Smooth muscle cell (in vitro differentiated cells): ENCODE measurements at regions not wholly inside any gene's neighbourhood (a gene's known extent, or its start where the extent isn't known, plus 50 kb on each side); places are given as distances from the start of the nearest gene placed in this dataset.

Experiments
- DNase-seq: peaks from one replicate; lab custom pipeline; 2025; ENCODE audit not compliant: unreplicated experiment; lab: John Stamatoyannopoulos, UW
- H2AFZ ChIP-seq: fragments of 200-600 bp; sonication (generic); 2 replicates; pipeline ENCODE4 v1.6.0; 2016; ENCODE audit warnings: antibody characterized with exemption, low read depth, mild to moderate bottlenecking
- H3F3A ChIP-seq: fragments of 200-600 bp; sonication (generic); 2 replicates; pipeline ENCODE4 v1.6.0; 2017; ENCODE audit warnings: antibody characterized with exemption, low read depth
- H3K27ac ChIP-seq: fragments of 200-600 bp; sonication (generic); 2 replicates; pipeline ENCODE4 v1.5.1; 2016; ENCODE audit warnings: low read depth, mild to moderate bottlenecking
- H3K27me3 ChIP-seq: fragments of 200-600 bp; sonication (generic); 2 replicates; pipeline ENCODE4 v1.6.1; 2016; ENCODE audit warnings: low read depth, mild to moderate bottlenecking
- H3K36me3 ChIP-seq: fragments of 200-600 bp; sonication (generic); 2 replicates; pipeline ENCODE4 v1.5.1; 2016; ENCODE audit warnings: low read depth
- H3K4me1 ChIP-seq: fragments of 200-600 bp; sonication (generic); 2 replicates; pipeline ENCODE4 v1.5.1; 2016; ENCODE audit warnings: low read depth
- H3K4me2 ChIP-seq: fragments of 200-600 bp; sonication (generic); 2 replicates; pipeline ENCODE4 v1.6.0; 2016; ENCODE audit warnings: mild to moderate bottlenecking
- H3K4me3 ChIP-seq: fragments of 200-600 bp; sonication (generic); 2 replicates; pipeline ENCODE4 v1.5.1; 2016; ENCODE audit warnings: mild to moderate bottlenecking
- H3K79me2 ChIP-seq: fragments of 200-600 bp; sonication (generic); 2 replicates; pipeline ENCODE4 v1.6.0; 2016; ENCODE audit warnings: low read depth, mild to moderate bottlenecking
- H3K9ac ChIP-seq: fragments of 200-600 bp; sonication (generic); 2 replicates; pipeline ENCODE4 v1.6.0; 2016; ENCODE audit warnings: low read depth
- H3K9me3 ChIP-seq: fragments of 200-600 bp; sonication (generic); replicated peaks from 2 replicates; pipeline ENCODE4 v1.5.1; 2016; ENCODE audit warnings: low read depth
- H4K20me1 ChIP-seq: fragments of 200-600 bp; sonication (generic); 2 replicates; pipeline ENCODE4 v1.6.0; 2016; ENCODE audit warnings: low read depth
- WGBS: methylation state at CpG from one replicate; pipeline ENCODE4 v1.1.7; 2016; ENCODE audit warnings: low lambda C conversion rate; 5-methylcytosine and 5-hydroxymethylcytosine counted together
- TF ChIP-seq, protein P1 (sequence below): fragments of 200-600 bp; sonication (generic); IDR thresholded peaks from 2 replicates; pipeline ENCODE4 v1.5.1; 2017; ENCODE audit warnings: borderline replicate concordance, mild to moderate bottlenecking, antibody characterized with exemption; ENCODE audit not compliant: insufficient read depth, poor library complexity, severe bottlenecking

DNA sequence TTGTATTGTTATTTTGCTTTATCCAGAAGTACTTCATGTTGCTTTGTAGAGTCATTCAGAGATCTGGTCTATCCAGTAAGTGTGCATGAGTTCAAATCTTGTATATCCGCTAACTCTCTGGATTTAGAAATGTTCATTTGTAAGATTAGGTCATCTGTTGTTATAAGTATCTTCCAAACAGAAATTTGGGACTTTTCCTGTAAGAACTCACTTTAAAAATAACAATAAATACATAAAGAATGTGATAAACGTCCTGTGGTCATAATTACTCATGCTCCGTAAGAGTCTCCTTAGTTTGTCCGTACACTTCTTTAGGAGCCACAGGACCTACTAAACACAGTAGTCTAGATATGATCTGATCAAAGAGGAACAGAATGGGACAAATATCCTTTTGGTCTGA is 699.9 kb upstream of the SLC8A1 start:
- DNase-seq = no peak
- no peaks in the 10 kb centered on the region for H3K9me3 ChIP-seq
- H3K79me2 ChIP-seq = no peaks in the 10 kb centered on the region
- H3K36me3 ChIP-seq = no peaks in the 10 kb centered on the region
- H3K9ac ChIP-seq = no peak overlapping the region
- 83% methylated on average over 4 of the region's 4 CpGs for WGBS
- no peaks in the 10 kb centered on the region for H3K4me1 ChIP-seq
- no peaks in the 10 kb centered on the region for H4K20me1 ChIP-seq
- H3K27ac ChIP-seq = no peak overlapping the region
- H2AFZ ChIP-seq = no peak overlapping the region
- H3F3A ChIP-seq = no peaks in the 10 kb centered on the region
- TF ChIP-seq, protein P1, sequence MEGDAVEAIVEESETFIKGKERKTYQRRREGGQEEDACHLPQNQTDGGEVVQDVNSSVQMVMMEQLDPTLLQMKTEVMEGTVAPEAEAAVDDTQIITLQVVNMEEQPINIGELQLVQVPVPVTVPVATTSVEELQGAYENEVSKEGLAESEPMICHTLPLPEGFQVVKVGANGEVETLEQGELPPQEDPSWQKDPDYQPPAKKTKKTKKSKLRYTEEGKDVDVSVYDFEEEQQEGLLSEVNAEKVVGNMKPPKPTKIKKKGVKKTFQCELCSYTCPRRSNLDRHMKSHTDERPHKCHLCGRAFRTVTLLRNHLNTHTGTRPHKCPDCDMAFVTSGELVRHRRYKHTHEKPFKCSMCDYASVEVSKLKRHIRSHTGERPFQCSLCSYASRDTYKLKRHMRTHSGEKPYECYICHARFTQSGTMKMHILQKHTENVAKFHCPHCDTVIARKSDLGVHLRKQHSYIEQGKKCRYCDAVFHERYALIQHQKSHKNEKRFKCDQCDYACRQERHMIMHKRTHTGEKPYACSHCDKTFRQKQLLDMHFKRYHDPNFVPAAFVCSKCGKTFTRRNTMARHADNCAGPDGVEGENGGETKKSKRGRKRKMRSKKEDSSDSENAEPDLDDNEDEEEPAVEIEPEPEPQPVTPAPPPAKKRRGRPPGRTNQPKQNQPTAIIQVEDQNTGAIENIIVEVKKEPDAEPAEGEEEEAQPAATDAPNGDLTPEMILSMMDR = no peak
- no peak overlapping the region for H3K4me3 ChIP-seq
- no peak overlapping the region for H3K4me2 ChIP-seq
- no peaks in the 10 kb centered on the region for H3K27me3 ChIP-seq

DNA sequence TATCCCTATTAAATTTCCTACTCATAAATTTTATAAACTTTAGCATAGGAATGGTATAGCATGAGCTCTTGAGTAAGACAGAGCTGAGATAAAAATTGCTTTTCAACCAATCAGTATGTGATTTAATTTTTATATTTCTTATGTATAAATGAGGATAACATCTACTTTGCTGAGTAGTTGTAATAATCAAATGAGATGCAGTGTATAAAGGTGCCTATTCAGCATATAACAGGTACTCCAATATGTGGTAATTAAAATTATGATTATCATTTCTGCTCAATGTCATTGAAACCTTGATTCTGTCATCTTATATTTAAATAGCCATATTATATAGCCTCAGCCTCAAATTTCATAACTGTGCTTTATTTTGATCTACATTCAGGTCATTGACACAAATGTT is 700.4 kb upstream of the SLC8A1 start:
- H3K27me3 ChIP-seq = no peaks in the 10 kb centered on the region
- no peak for DNase-seq
- H3K27ac ChIP-seq = no peak overlapping the region
- no peaks in the 10 kb centered on the region for H3K9me3 ChIP-seq
- no peaks in the 10 kb centered on the region for H3K36me3 ChIP-seq
- H3F3A ChIP-seq = no peaks in the 10 kb centered on the region
- H3K4me3 ChIP-seq = no peak overlapping the region
- no peaks in the 10 kb centered on the region for H4K20me1 ChIP-seq
- H2AFZ ChIP-seq = no peak overlapping the region
- no peaks in the 10 kb centered on the region for H3K79me2 ChIP-seq
- TF ChIP-seq, protein P1 = no peak
- H3K4me1 ChIP-seq = no peaks in the 10 kb centered on the region
- no peak overlapping the region for H3K9ac ChIP-seq
- no peak overlapping the region for H3K4me2 ChIP-seq

DNA sequence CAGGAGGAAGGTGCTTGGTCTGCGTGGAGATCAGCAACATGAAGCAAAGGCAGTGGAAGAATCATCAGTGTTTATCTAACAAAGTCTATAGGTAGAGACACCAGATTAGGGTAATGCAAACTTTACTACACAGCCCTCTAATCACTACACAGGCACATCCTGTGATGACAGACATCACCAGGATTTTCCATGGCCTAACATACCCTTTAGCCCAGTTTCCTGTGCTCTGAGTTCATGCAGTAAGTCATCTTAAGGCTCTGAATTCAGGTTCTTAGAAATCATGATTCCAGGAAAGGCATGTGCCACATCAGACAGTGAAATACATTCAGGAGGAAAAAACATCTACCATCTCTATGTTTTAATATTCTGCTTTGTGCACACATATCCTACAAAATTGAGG is 708.5 kb upstream of the SLC8A1 start:
- no peaks in the 10 kb centered on the region for H4K20me1 ChIP-seq
- H3F3A ChIP-seq = no peaks in the 10 kb centered on the region
- H3K79me2 ChIP-seq = no peaks in the 10 kb centered on the region
- no peak overlapping the region for H3K27ac ChIP-seq
- no peak overlapping the region for H2AFZ ChIP-seq
- no peaks in the 10 kb centered on the region for H3K4me1 ChIP-seq
- no peak for DNase-seq
- no peak overlapping the region for H3K4me2 ChIP-seq
- H3K9ac ChIP-seq = no peak overlapping the region
- H3K36me3 ChIP-seq = no peaks in the 10 kb centered on the region
- TF ChIP-seq, protein P1 = no peak
- H3K4me3 ChIP-seq = no peak overlapping the region
- H3K27me3 ChIP-seq = no peaks in the 10 kb centered on the region
- no peaks in the 10 kb centered on the region for H3K9me3 ChIP-seq
- WGBS = 64% methylated on average over 1 of the region's 1 CpG

DNA sequence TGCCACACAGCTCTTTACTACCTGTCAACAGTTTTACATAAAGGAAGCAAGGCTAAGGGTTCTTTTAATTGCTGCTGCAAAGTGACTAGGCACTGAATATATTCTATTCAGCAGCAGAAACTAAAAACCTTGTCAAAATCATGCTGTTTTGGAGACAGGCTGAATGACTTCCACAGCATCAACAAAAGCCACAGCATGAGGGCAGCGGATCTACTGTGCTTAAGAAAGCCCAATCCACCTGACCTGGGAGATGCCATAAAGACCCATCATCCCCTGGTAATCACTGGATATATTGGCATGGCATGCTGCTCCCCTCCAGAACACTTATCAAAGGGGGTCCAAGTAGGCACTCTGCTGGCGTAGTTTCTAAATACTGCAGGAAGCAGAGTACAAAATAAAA is 715.1 kb upstream of the SLC8A1 start:
- TF ChIP-seq, protein P1 = no peak
- WGBS = 83% methylated on average over 2 of the region's 2 CpGs
- no peaks in the 10 kb centered on the region for H3K79me2 ChIP-seq

More for the DNA sequence above, 715.1 kb upstream of the SLC8A1 start:
- Histone ChIP-seq H3K9me3 (no peaks in the 10 kb centered on the region), H4K20me1 (no peaks in the 10 kb centered on the region), H2AFZ (no peak overlapping the region), H3K27ac (no peak overlapping the region), H3F3A (no peaks in the 10 kb centered on the region), H3K27me3 (no peaks in the 10 kb centered on the region), H3K36me3 (no peaks in the 10 kb centered on the region), H3K9ac (no peak overlapping the region), H3K4me3 (no peak overlapping the region), H3K4me2 (no peak overlapping the region), H3K4me1 (no peaks in the 10 kb centered on the region)
- no peak for DNase-seq
